GM04504 (cell line): ENCODE measurements at regions not wholly inside any gene's neighbourhood (a gene's known extent, or its start where the extent isn't known, plus 50 kb on each side); places are given as distances from the start of the nearest gene placed in this dataset.
A peak's percentile ranks its signal among the peaks of the same experiment; 100 is the strongest.
"Not testable (repeated sequence)": the region's sequence is repeated elsewhere in the genome, so short reads cannot be mapped to it uniquely, and the experiment has no call there.

Experiments used
- DNase-seq: peaks from one replicate; pipeline ENCODE4 v3.0.0-alpha.2; 2012; ENCODE audit warnings: low read depth

DNA sequence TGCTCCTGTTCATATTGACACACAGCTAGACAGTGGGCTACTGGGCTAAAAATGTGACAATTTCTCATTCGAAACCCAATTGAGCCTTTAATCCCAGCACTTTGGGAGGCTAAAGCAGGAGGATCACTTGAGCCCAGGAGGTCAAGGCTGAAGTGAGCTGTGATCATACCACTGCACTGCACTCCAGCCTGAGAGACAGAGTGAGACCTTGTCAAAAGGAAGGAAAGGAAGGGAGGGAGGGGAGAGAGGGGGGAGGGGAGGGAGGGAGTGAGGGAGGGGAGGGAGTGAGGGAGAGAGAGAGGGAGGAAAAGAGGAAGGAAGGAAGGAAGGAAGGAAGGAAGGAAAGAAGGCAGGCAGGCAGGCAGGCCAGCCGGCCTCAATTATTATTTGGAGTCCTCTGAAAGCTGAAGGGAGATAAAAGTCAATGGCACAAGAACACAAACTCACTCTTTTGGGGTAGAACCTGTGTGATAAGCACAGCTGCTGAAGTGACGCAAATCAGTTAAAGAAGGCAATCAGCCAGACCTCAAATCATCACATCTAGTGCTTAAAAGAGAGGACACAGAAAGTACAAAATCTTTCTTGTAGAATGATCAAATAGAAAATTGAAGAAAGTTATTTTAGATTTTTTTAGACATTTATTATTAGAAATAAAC is 98.1 kb downstream of the CCDC71L start:
- no peak for DNase-seq

- no peak for DNase-seq
Measured at GRCh38 chr7:106561666-106562411, 99.1 kb downstream of the CCDC71L start.

GRCh38 chr7:106561151-106561550 is 99.8 kb downstream of the CCDC71L start:
- DNase-seq = no peak

- DNase-seq = no peak
Measured at GRCh38 chr7:106560482-106560881, 100.5 kb downstream of the CCDC71L start.

- DNase-seq = not testable (repeated sequence)
Measured at GRCh38 chr7:106556244-106556643, 104.7 kb downstream of the CCDC71L start.

DNA sequence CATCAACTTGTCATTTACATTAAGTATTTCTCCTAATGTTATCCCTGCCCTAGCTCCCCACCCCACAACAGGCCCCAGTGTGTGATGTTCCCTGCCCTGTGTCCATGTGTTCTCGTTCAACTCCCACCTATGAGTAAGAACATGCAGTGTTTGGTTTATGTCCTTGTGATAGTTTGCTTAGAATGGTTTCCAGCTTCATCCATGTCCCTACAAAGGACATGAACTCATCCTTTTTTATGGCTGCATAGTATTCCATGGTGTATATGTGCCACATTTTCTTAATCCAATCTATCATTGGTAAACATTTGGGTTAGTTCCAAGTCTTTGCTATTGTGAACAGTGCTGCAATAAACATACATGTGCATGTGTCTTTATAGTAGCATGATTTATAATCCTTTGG is 106.3 kb downstream of the CCDC71L start:
- DNase-seq = not testable (repeated sequence)

GRCh38 chr7:106553446-106553836 is 107.5 kb downstream of the CCDC71L start:
- DNase-seq = no peak

DNA sequence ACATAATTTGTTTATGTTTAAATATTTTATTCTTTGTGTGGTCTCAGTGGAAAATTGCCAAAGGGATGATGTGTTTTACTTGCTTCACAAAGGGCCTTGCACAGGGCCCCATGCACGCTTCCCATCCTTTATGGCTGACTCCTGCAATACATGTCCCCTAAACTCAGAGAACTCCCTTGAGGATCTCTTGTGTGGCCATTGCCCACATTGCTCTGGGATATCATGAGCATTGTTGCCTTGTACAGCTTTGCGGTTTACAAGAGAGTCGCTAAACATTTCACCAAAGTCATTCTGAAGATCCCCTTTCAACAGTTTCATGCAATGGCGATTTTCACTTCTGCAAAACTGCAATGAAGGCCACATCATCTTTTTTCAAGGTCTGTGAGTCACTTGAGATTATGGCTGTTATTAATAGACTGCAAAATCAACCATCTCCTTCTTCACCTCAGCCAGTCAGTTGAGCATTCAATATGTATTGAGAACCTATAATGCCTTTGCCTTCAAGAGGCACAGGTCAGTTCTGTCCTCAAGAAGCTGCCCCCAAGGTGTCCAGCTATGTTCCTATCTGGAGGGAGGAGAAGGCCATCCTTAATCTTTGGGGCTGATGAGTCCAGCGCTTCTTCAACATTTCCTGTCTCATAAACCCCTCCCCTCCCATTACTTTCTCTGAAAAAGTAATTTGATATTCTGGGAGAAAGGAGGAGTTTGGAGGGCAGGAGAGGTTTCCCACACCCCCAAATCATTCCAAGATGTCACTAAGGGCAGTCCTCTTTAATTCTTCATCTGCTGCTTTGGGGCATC is 108.1 kb downstream of the CCDC71L start:
- DNase-seq = no peak

DNA sequence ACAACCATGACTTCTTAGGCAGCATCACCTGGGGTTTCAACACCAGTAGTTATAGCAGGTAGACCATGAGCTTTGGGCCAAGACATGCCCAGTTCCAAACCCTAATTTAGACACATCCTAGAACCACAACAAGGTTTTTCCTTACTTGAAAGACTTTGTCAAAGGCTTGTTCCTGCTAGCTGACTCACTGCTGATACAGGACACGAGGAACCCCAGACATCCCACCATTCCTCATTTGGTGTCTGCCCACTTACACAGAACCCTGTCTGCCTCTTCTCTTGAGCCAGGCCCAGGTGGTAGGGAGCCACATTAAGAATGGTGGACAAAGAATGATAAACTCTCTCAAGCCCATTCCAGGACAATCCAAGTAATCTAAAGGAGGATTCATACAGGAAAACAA is 109.0 kb downstream of the CCDC71L start:
- no peak for DNase-seq

GRCh38 chr7:106548491-106548890 is 112.5 kb downstream of the CCDC71L start:
- no peak for DNase-seq

DNA sequence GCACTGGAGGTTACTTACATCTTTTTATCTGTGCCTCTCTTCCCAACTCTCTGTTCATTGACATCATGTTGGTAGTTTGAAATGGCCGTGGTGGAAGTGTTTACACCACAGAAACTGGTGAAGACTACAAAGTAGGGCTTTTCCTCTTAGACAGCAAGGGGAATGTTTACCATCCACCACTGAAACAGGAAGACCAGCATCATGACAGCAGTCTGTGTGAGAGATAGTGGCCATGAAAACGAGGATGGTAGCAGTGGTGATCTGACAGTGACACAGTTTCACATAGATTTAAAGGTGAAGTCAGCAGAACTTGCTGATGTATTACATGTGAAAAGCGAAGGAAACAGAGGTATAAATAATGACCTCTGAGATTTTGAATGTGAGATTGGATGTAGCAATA is 115.7 kb downstream of the CCDC71L start:
- DNase-seq = no peak

GRCh38 chr7:106543221-106543757 is 117.7 kb downstream of the CCDC71L start:
- DNase-seq = no peak

GRCh38 chr7:106542550-106543220 is 118.3 kb downstream of the CCDC71L start:
- DNase-seq = peak; percentile 67

- DNase-seq = no peak
Measured at GRCh38 chr7:106538638-106539037, 122.3 kb downstream of the CCDC71L start.

- no peak for DNase-seq
Measured at GRCh38 chr7:106537119-106537518, 123.8 kb downstream of the CCDC71L start.

DNA sequence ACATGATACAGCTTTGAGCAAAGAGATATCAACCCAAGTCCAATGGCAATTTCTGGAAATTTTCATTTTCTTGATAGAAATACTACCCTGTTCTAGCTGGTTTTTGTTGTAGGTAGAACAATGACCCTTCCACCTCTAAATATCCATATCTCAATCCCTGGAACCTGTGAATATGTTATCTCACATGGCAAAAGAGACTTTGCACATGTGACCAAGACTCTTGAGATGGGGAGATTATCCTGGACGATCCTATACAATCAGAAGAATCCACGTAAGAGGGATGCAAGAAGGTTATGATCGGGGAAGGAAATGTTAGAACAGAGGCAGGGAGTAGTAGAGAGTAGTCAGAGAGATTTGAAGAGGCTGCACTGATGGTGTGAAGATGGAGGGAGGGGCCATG is 124.9 kb downstream of the CCDC71L start:
- DNase-seq = no peak

GRCh38 chr7:106535234-106535932 is 125.6 kb downstream of the CCDC71L start:
- DNase-seq = peak; percentile 74

- no peak for DNase-seq
Measured at GRCh38 chr7:106534271-106534846, 126.6 kb downstream of the CCDC71L start.

GRCh38 chr7:106530183-106530582 is 130.8 kb downstream of the CCDC71L start:
- not testable (repeated sequence) for DNase-seq

GRCh38 chr7:106526617-106527016 is 134.3 kb downstream of the CCDC71L start:
- not testable (repeated sequence) for DNase-seq

DNA sequence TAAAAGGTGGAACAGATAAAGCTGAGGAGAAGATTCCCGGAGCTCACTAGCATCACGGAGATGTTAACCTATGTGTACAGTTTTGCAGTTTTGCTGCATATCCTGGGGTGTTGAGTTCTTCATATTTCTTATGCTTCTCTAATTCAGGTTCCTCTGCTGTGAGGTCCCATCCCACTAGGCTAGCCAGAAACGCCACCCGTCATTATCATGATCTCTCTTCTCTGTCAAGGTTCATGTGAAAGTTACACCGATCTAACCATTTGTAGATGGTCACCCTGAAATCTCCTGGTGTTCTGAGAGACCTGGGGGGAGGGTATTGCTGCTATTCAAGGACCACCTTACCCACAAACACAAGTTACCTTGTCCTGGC is 136.3 kb downstream of the CCDC71L start:
- DNase-seq = no peak
